Common myeloid progenitor, CD34-positive (primary cell): ENCODE measurements at regions not wholly inside any gene's neighbourhood (a gene's known extent, or its start where the extent isn't known, plus 50 kb on each side); places are given as distances from the start of the nearest gene placed in this dataset.

Experiments
- CTCF ChIA-PET: fragments of 350-600 bp; sonication (Branson Sonifier 250); formaldehyde crosslinking; loops from one replicate; lab custom pipeline; 2021; ENCODE audit warnings: antibody characterized with exemption; lab: Charles Lee
- POLR2A ChIA-PET: fragments of 350-600 bp; sonication (Branson Sonifier 250); formaldehyde crosslinking; loops from one replicate; lab custom pipeline; 2021; ENCODE audit warnings: antibody characterized with exemption; lab: Charles Lee
- DNase-seq, 3 donors: peaks; one replicate each; pipeline versions ENCODE4 v3.0.0 to v3.0.0-alpha.2; 2013
- H3K27ac ChIP-seq, 2 experiments: 1 replicate in 1 of 2; 2 replicates in 1 of 2; pipeline ENCODE4 v1.7.0; 2013; ENCODE audit warnings: inconsistent platforms in 2 of 2, low read length in 2 of 2, mild to moderate bottlenecking in 2 of 2, low read depth in 1 of 2, moderate library complexity in 1 of 2; ENCODE audit not compliant: severe bottlenecking in 2 of 2, insufficient read depth in 1 of 2, poor library complexity in 1 of 2
- H3K27me3 ChIP-seq, 5 experiments: replicated peaks in 2 of 5; 1 replicate in 3 of 5; 2 replicates in 2 of 5; pipeline versions ENCODE4 v1.6.1 to v1.7.0; 2013; ENCODE audit warnings: low read length in 4 of 5, mild to moderate bottlenecking in 2 of 5, moderate library complexity in 2 of 5, inconsistent platforms in 1 of 5; ENCODE audit not compliant: insufficient read depth in 5 of 5, control insufficient read depth in 4 of 5
- H3K36me3 ChIP-seq, 4 experiments: 1 replicate in 2 of 4; 2 replicates in 2 of 4; pipeline versions ENCODE4 v1.6.1 to v1.7.0; 2013; ENCODE audit warnings: low read length in 3 of 4, control low read depth in 1 of 4, mild to moderate bottlenecking in 1 of 4; ENCODE audit not compliant: control insufficient read depth in 4 of 4, insufficient read depth in 4 of 4
- H3K4me1 ChIP-seq, 4 experiments: 1 replicate in 3 of 4; 2 replicates in 1 of 4; pipeline versions ENCODE4 v1.6.1 to v1.7.1; 2013; ENCODE audit warnings: low read length in 3 of 4, mild to moderate bottlenecking in 3 of 4, control low read depth in 1 of 4, inconsistent platforms in 1 of 4, moderate library complexity in 1 of 4; ENCODE audit not compliant: control insufficient read depth in 4 of 4, insufficient read depth in 4 of 4; ENCODE audit errors: control extremely low read depth in 1 of 4
- H3K4me3 ChIP-seq, 7 experiments: 1 replicate in 4 of 7; 2 replicates in 3 of 7; pipeline versions ENCODE4 v1.5.1 to v1.7.0; 2013; ENCODE audit warnings: mild to moderate bottlenecking in 7 of 7, low read length in 6 of 7, moderate library complexity in 6 of 7, inconsistent platforms in 2 of 7, low read depth in 2 of 7, control low read depth in 1 of 7; ENCODE audit not compliant: insufficient read depth in 4 of 7, control insufficient read depth in 1 of 7; ENCODE audit errors: extremely low read depth in 1 of 7
- H3K9me3 ChIP-seq, 5 experiments: 1 replicate in 4 of 5; 2 replicates in 1 of 5; pipeline versions ENCODE4 v1.6.1 to v1.7.1; 2013; ENCODE audit warnings: low read length in 4 of 5, mild to moderate bottlenecking in 2 of 5, inconsistent platforms in 1 of 5, low read depth in 1 of 5, moderate library complexity in 1 of 5; ENCODE audit not compliant: control insufficient read depth in 4 of 5, insufficient read depth in 2 of 5; ENCODE audit errors: control extremely low read depth in 1 of 5
- WGBS: methylation state at CpG from one replicate; pipeline ENCODE4 v1.1.5; 2013; ENCODE audit not compliant: insufficient coverage; 5-methylcytosine and 5-hydroxymethylcytosine counted together

GRCh38 chr9:87010626-87011025 is 63.3 kb upstream of the GAS1 start:
- H3K9me3 ChIP-seq, result peaks cover 0 to 2% (median 0%) of the 10 kb centered on the region in 5 experiments
- POLR2A ChIA-PET, result no interaction called here
- H3K27ac ChIP-seq, result no peak overlapping the region
- H3K4me1 ChIP-seq, result no peaks in the 10 kb centered on the region
- no peak for DNase-seq
- CTCF ChIA-PET, result no interaction called here
- WGBS, result 92% methylated on average over 1 of the region's 3 CpGs
- no peaks in the 10 kb centered on the region for H3K27me3 ChIP-seq
- no peak overlapping the region for H3K4me3 ChIP-seq
- no peaks in the 10 kb centered on the region for H3K36me3 ChIP-seq

DNA sequence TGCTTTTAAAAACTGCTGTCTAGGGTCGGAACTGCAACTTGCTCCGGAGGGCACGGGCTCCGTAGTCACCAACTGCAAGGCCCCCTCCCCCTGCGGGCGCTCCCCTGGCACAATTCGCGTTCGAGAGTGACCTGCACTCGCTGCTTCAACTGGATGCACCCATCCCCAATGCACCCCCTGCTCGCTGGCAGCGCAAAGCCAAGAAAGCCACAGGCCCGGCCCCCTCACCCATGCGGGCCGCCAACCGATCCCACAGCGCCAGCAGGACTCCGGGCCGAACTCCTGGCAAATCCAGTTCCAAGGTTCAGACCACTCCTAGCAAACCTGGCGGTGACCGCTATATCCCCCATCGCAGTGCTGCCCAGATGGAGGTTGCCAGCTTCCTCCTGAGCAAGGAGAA is 64.2 kb upstream of the GAS1 start:
- Histone ChIP-seq H3K9me3 (peaks cover 0 to 2% (median 0%) of the 10 kb centered on the region in 5 experiments), H3K27me3 (no peaks in the 10 kb centered on the region), H3K4me1 (no peaks in the 10 kb centered on the region), H3K4me3 (no peak overlapping the region), H3K36me3 (no peaks in the 10 kb centered on the region), H3K27ac (no peak overlapping the region)
- DNase-seq, result no peak
- POLR2A ChIA-PET, result no interaction called here
- WGBS, result 93% methylated on average over 17 of the region's 22 CpGs
- CTCF ChIA-PET, result no interaction called here

DNA sequence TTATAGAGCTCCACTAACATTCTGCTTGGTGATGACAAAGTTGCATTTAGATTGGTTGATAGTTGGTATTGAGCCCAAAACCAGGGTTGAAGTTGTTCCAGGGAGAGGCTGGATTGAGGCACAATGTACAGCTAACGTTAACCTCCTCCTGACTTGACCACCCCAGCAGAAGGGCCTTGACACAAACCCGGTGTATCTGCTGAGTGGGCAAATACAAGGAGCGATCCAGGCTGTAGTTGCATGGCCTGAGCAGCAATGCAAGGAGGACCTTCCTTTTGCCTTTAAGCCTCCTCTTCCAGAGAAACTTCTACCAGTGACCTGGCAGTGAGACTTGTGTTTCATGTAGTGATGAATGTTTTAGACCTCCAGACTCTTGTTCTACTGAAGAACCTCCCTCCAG is 66.2 kb upstream of the GAS1 start:
- POLR2A ChIA-PET, result no interaction called here
- H3K27me3 ChIP-seq, result no peaks in the 10 kb centered on the region
- H3K36me3 ChIP-seq, result no peaks in the 10 kb centered on the region
- 100% methylated on average over 3 of the region's 3 CpGs for whole genome bisulfite sequencing
- DNase-seq, result no peak
- H3K4me1 ChIP-seq, result no peaks in the 10 kb centered on the region
- H3K4me3 ChIP-seq, result no peak overlapping the region
- H3K9me3 ChIP-seq, result peaks cover 0 to 2% (median 0%) of the 10 kb centered on the region in 5 experiments
- CTCF ChIA-PET, result no interaction called here
- no peak overlapping the region for H3K27ac ChIP-seq

GRCh38 chr9:87014436-87014835 is 67.1 kb upstream of the GAS1 start:
- Histone ChIP-seq H3K4me1 (no peaks in the 10 kb centered on the region), H3K27me3 (no peaks in the 10 kb centered on the region), H3K36me3 (no peaks in the 10 kb centered on the region), H3K4me3 (no peak overlapping the region), H3K9me3 (peaks cover 0 to 2% (median 0%) of the 10 kb centered on the region in 5 experiments), H3K27ac (no peak overlapping the region)
- ChIA-PET CTCF (no interaction called here), POLR2A (no interaction called here)
- WGBS, result 50% methylated on average over 1 of the region's 1 CpG
- DNase-seq, result no peak

GRCh38 chr9:87016681-87017080 is 69.4 kb upstream of the GAS1 start:
- ChIA-PET POLR2A (no interaction called here), CTCF (no interaction called here)
- 100% methylated on average over 2 of the region's 3 CpGs for WGBS
- DNase-seq, result no peak
- Histone ChIP-seq H3K36me3 (no peaks in the 10 kb centered on the region), H3K4me1 (no peaks in the 10 kb centered on the region), H3K9me3 (peaks cover 0 to 2% (median 0%) of the 10 kb centered on the region in 5 experiments), H3K27me3 (no peaks in the 10 kb centered on the region), H3K4me3 (no peak overlapping the region), H3K27ac (no peak overlapping the region)

DNA sequence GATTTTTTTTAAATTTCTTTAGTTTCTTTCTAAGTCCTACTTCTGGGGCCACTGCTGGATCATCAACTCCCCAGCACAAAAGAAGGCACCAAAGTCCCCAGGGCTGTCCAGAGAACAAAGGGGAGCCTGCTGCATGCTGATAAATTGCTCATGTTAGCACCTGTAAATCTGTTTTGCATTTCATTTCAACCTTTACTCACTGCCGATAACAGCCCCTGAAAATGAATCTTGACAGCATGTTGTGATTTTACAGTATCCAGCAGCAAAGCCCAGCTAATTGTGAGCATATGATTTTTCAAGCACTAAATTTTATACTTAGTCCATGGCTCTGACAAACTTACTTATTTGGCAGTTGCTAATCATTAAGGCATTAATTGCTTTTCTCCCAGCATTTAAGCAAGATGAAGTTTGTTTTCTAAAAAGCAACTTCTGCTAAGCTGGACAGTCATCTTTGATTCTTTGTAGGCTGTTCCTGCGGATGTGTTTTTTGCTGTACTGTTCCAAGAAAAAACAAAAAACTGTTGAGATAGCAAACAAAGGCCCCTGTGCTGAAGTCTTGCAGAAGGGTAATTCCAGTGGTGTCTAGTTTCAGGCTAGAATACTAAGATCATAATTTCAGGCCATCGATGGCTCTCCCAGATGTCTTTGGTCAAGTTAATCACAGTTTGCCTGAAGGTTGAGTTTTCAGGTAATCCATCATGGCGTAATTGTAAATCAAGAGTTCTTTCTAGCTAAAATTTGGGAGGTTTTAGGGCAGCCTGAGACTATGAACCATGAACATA is 73.1 kb upstream of the GAS1 start:
- no peak for DNase-seq
- H3K4me1 ChIP-seq, result no peaks in the 10 kb centered on the region
- H3K4me3 ChIP-seq, result no peak overlapping the region
- ChIA-PET CTCF (no interaction called here), POLR2A (no interaction called here)
- H3K9me3 ChIP-seq, result peaks cover 0 to 2% (median 0%) of the 10 kb centered on the region in 5 experiments
- H3K27ac ChIP-seq, result no peak overlapping the region
- WGBS, result 97% methylated on average over 3 of the region's 4 CpGs
- H3K27me3 ChIP-seq, result no peaks in the 10 kb centered on the region
- no peaks in the 10 kb centered on the region for H3K36me3 ChIP-seq

- Histone ChIP-seq H3K36me3 (no peaks in the 10 kb centered on the region), H3K9me3 (peaks cover 0 to 2% (median 0%) of the 10 kb centered on the region in 5 experiments)
Measured at GRCh38 chr9:87022178-87022577, 74.9 kb upstream of the GAS1 start.

More at GRCh38 chr9:87022178-87022577, 74.9 kb upstream of the GAS1 start:
- Histone ChIP-seq H3K27ac (no peak overlapping the region), H3K4me3 (no peak overlapping the region), H3K27me3 (no peaks in the 10 kb centered on the region), H3K4me1 (no peaks in the 10 kb centered on the region)
- no CpG with 5 or more reads among the region's 1 CpG for WGBS
- POLR2A ChIA-PET, result no interaction called here
- CTCF ChIA-PET, result no interaction called here
- no peak for DNase-seq
